IMR-90 (cell line): ENCODE measurements at regions not wholly inside any gene's neighbourhood (a gene's known extent, or its start where the extent isn't known, plus 50 kb on each side); places are given as distances from the start of the nearest gene placed in this dataset.

Experiments used
- ATAC-seq: fragments of 200-7000 bp; cut with Tn5 transposase; 2 replicates; pipeline ENCODE4 v1.9.1; 2020; ENCODE audit warnings: low read depth, mild to moderate bottlenecking, moderate library complexity
- BruUV-seq: library from RNA; stranded (reverse); fragments of 400-500 nt; replicated peaks from 2 replicates; lab custom pipeline; 2021; lab: Mats Ljungman, UMichigan
- CTCF ChIA-PET: fragments of 300-600 bp; formaldehyde crosslinking; extraction: SDS; loops from one replicate; lab custom pipeline; 2021; ENCODE audit warnings: antibody characterized with exemption; lab: Yijun Ruan, JAX
- POLR2A ChIA-PET: fragments of 300-600 bp; sonication (Branson Sonifier 250); formaldehyde crosslinking; loops from one replicate; lab custom pipeline; 2022; ENCODE audit warnings: antibody characterized with exemption; ENCODE audit not compliant: unreplicated experiment; lab: Charles Lee
- DNase-seq: peaks from one replicate; pipeline ENCODE4 v3.0.0; 2013
- H2AFZ ChIP-seq: replicated peaks from 2 replicates; pipeline ENCODE3; 2013; ENCODE audit warnings: low read length, mild to moderate bottlenecking; ENCODE audit not compliant: poor library complexity
- H2AK5ac ChIP-seq: 2 replicates; pipeline ENCODE4 v1.6.1; 2013; ENCODE audit warnings: low read depth, low read length, inconsistent platforms
- H2AK9ac ChIP-seq: replicated peaks from 2 replicates; pipeline ENCODE3; 2013; ENCODE audit warnings: mild to moderate bottlenecking, low read depth, low read length, moderate library complexity; ENCODE audit not compliant: poor library complexity
- H2BK120ac ChIP-seq: 2 replicates; pipeline ENCODE4 v1.6.1; 2013; ENCODE audit warnings: low read depth, low read length, inconsistent platforms
- H2BK15ac ChIP-seq: 3 replicates; pipeline ENCODE4 v1.6.1; 2013; ENCODE audit warnings: low read depth, low read length, inconsistent platforms
- H2BK20ac ChIP-seq: 2 replicates; pipeline ENCODE4 v1.6.1; 2013; ENCODE audit warnings: low read depth, mild to moderate bottlenecking, inconsistent platforms, low read length, moderate library complexity
- H2BK5ac ChIP-seq: 2 replicates; pipeline ENCODE4 v1.6.1; 2013; ENCODE audit warnings: mild to moderate bottlenecking, low read depth, low read length, inconsistent platforms; ENCODE audit not compliant: poor library complexity, severe bottlenecking
- H3K14ac ChIP-seq: replicated peaks from 2 replicates; pipeline ENCODE4 v1.6.1; 2013; ENCODE audit warnings: low read depth, low read length, inconsistent platforms
- H3K18ac ChIP-seq: 2 replicates; pipeline ENCODE4 v1.6.1; 2013; ENCODE audit warnings: low read depth, low read length, control low read depth
- H3K23ac ChIP-seq: 2 replicates; pipeline ENCODE4 v1.6.1; 2013; ENCODE audit warnings: low read depth, low read length, inconsistent platforms
- H3K27ac ChIP-seq: 2 replicates; pipeline ENCODE4 v1.5.1; 2013; ENCODE audit warnings: mild to moderate bottlenecking, control low read depth, low read length; ENCODE audit not compliant: insufficient read depth
- H3K27me3 ChIP-seq: 2 replicates; pipeline ENCODE4 v1.6.1; 2013; ENCODE audit warnings: low read length; ENCODE audit not compliant: control insufficient read depth, insufficient read depth
- H3K36me3 ChIP-seq: 2 replicates; pipeline ENCODE4 v1.6.1; 2013; ENCODE audit warnings: low read length, mixed read lengths; ENCODE audit not compliant: control insufficient read depth, insufficient read depth
- H3K4ac ChIP-seq: 2 replicates; pipeline ENCODE4 v1.6.1; 2013; ENCODE audit warnings: low read depth, low read length, inconsistent platforms
- H3K4me1 ChIP-seq: 2 replicates; pipeline ENCODE4 v1.6.1; 2013; ENCODE audit warnings: low read length, mixed read lengths; ENCODE audit not compliant: control insufficient read depth, insufficient read depth
- H3K4me2 ChIP-seq: 2 replicates; pipeline ENCODE4 v1.6.1; 2013; ENCODE audit warnings: low read depth, mild to moderate bottlenecking, control low read depth, low read length, moderate library complexity
- H3K4me3 ChIP-seq: 2 replicates; pipeline ENCODE4 v1.5.1; 2013; ENCODE audit warnings: low read depth, mild to moderate bottlenecking, control low read depth, low read length, moderate library complexity; ENCODE audit not compliant: insufficient read depth
- H3K56ac ChIP-seq: 2 replicates; pipeline ENCODE4 v1.6.1; 2013; ENCODE audit warnings: low read length, inconsistent platforms; ENCODE audit not compliant: insufficient read depth; ENCODE audit errors: extremely low read depth
- H3K79me1 ChIP-seq, 2 experiments: 2 replicates each; pipeline ENCODE4 v1.6.1; 2013; ENCODE audit warnings: low read length in 2 of 2, inconsistent platforms in 1 of 2, low read depth in 1 of 2
- H3K9ac ChIP-seq: 2 replicates; pipeline ENCODE4 v1.6.1; 2013; ENCODE audit warnings: low read depth, low read length, control low read depth
- H3K9me1 ChIP-seq: 2 replicates; pipeline ENCODE4 v1.6.1; 2013; ENCODE audit warnings: low read length, inconsistent platforms; ENCODE audit not compliant: insufficient read depth
- H3K9me3 ChIP-seq: 2 replicates; pipeline ENCODE4 v1.6.1; 2013; ENCODE audit warnings: low read length; ENCODE audit not compliant: control insufficient read depth, insufficient read depth
- H4K20me1 ChIP-seq: 2 replicates; pipeline ENCODE4 v1.6.1; 2013; ENCODE audit warnings: low read length, inconsistent platforms; ENCODE audit not compliant: insufficient read depth
- H4K5ac ChIP-seq: 2 replicates; pipeline ENCODE4 v1.6.1; 2013; ENCODE audit warnings: mild to moderate bottlenecking, low read depth, low read length, control low read depth
- H4K8ac ChIP-seq, 2 experiments: 2 replicates each; pipeline ENCODE4 v1.6.1; 2013; ENCODE audit warnings: low read depth in 2 of 2, low read length in 2 of 2, control low read depth in 1 of 2, inconsistent platforms in 1 of 2
- H4K91ac ChIP-seq: 2 replicates; pipeline ENCODE4 v1.6.1; 2013; ENCODE audit warnings: low read depth, low read length, inconsistent platforms; ENCODE audit not compliant: insufficient read depth
- BHLHE40 ChIP-seq: fragments of 150-350 bp; IDR thresholded peaks from 2 replicates; pipeline ENCODE4 v1.6.1; 2016; ENCODE audit warnings: mild to moderate bottlenecking, low read depth, low read length
- CEBPB ChIP-seq: IDR thresholded peaks from 2 replicates; pipeline ENCODE4 v1.6.1; 2012; ENCODE audit warnings: low read depth, low read length, improper control_type of control experiment
- CHD1 ChIP-seq: IDR thresholded peaks from 2 replicates; pipeline ENCODE4 v1.6.1; 2012; ENCODE audit warnings: low read depth, low read length, improper control_type of control experiment
- FOS ChIP-seq: fragments of 150-350 bp; IDR thresholded peaks from 2 replicates; pipeline ENCODE4 v1.6.1; 2016; ENCODE audit warnings: low read depth, low read length
- MAFK ChIP-seq: IDR thresholded peaks from 2 replicates; pipeline ENCODE4 v1.6.1; 2012; ENCODE audit warnings: low read depth, low read length, improper control_type of control experiment
- MAZ ChIP-seq: IDR thresholded peaks from 2 replicates; pipeline ENCODE4 v1.6.1; 2012; ENCODE audit warnings: low read depth, mild to moderate bottlenecking, low read length, improper control_type of control experiment, moderate library complexity, borderline replicate concordance
- MXI1 ChIP-seq: IDR thresholded peaks from 2 replicates; pipeline ENCODE4 v1.6.1; 2012; ENCODE audit warnings: low read depth, mild to moderate bottlenecking, low read length, moderate library complexity, borderline replicate concordance
- NFE2L2 ChIP-seq: fragments of 150-350 bp; IDR thresholded peaks from 2 replicates; pipeline ENCODE4 v1.6.1; 2016; ENCODE audit warnings: low read depth, mild to moderate bottlenecking, low read length
- POLR2A ChIP-seq: IDR thresholded peaks from 2 replicates; pipeline ENCODE4 v1.6.1; 2012; ENCODE audit warnings: mild to moderate bottlenecking, low read depth, low read length
- RAD21 ChIP-seq: IDR thresholded peaks from 2 replicates; pipeline ENCODE4 v1.6.1; 2012; ENCODE audit warnings: low read length, improper control_type of control experiment
- RCOR1 ChIP-seq: IDR thresholded peaks from 2 replicates; pipeline ENCODE4 v1.6.1; 2012; ENCODE audit warnings: mild to moderate bottlenecking, low read length, improper control_type of control experiment; ENCODE audit not compliant: insufficient replicate concordance
- RFX5 ChIP-seq: IDR thresholded peaks from 2 replicates; pipeline ENCODE4 v1.8.0; 2012; ENCODE audit warnings: low read depth, mild to moderate bottlenecking, low read length, moderate library complexity
- SMC3 ChIP-seq: fragments of 150-350 bp; IDR thresholded peaks from 2 replicates; pipeline ENCODE4 v1.6.1; 2016; ENCODE audit warnings: low read depth, mild to moderate bottlenecking, antibody characterized with exemption, low read length, moderate library complexity
- WGBS, 2 experiments: methylation state at CpG; one replicate each; pipeline versions ENCODE4 v1.1.5 to v1.1.7; 2013; ENCODE audit warnings: missing lambda C conversion rate in 2 of 2; ENCODE audit not compliant: insufficient read length in 1 of 2; ENCODE audit errors: extremely low coverage in 2 of 2; 5-methylcytosine and 5-hydroxymethylcytosine counted together
- dilution Hi-C: fragments of 300-500 bp; cut with HindIII; formaldehyde crosslinking; loops from one replicate; pipeline ENCODE4 v1.14.3; 2018; ENCODE audit warnings: low sequenced_read_pairs; ENCODE audit not compliant: unreplicated experiment
- in situ Hi-C: fragments of 300-500 bp; cut with MboI; formaldehyde crosslinking; loops from 3 replicates; pipeline ENCODE4 v1.14.3; 2019; ENCODE audit warnings: low sequenced_read_pairs, inconsistent platforms, mixed read lengths
- intact Hi-C: fragments of 100-400 bp; cut with micrococcal nuclease; formaldehyde crosslinking; loops from 2 replicates; pipeline ENCODE4 v1.10.0; 2022
- TF ChIP-seq, protein P1 (sequence below): conservative IDR thresholded peaks from 2 replicates; pipeline ENCODE4 v1.5.1; 2012; ENCODE audit warnings: mild to moderate bottlenecking, low read depth, low read length, improper control_type of control experiment
- TF ChIP-seq, protein P2 (sequence below): fragments of 150-350 bp; IDR thresholded peaks from 2 replicates; pipeline ENCODE4 v1.6.1; 2016; ENCODE audit warnings: low read depth, mild to moderate bottlenecking, low read length, moderate library complexity, borderline replicate concordance
- TF ChIP-seq, protein P3 (sequence below): fragments of 150-350 bp; IDR thresholded peaks from 2 replicates; pipeline ENCODE4 v1.6.1; 2017; ENCODE audit warnings: mild to moderate bottlenecking, antibody characterized with exemption, low read length, low read depth

DNA sequence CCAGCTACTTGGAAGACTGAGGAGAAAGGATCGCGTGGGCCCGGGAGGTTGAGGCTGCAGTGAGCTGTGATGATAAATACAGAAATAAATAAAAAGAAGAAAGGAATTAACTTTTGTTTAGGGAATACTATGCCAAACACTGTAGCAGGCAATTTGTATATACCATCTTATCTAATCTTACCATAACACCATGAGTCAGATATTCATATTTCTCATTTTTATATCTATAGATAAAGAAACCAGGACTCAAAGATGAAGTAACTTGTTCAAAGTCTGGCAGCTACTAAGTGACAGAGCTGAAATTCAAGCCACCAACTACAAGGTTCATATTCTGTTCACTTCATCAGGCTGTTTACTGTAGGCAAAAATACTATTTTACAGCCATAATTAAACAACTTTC lies 119.2 kb upstream of the SLC39A10 start:
- peak overlapping the region; percentile 36; the same call in 1 of the 2 replicates for H4K5ac ChIP-seq
- H3K9me1 ChIP-seq: peaks cover 10% of the 10 kb centered on the region; the same call in 1 of the 2 replicates
- no CpG with 5 or more reads among the region's 3 CpGs for WGBS, 2 experiments
- H3K27ac ChIP-seq: no peak overlapping the region; the same call in 1 of the 2 replicates
- no peak; the same call in 1 of the 2 replicates for ATAC-seq
- H3K4ac ChIP-seq: peak overlapping the region; percentile 32; the same call in 1 of the 2 replicates
- no peak overlapping the region for H3K14ac ChIP-seq
- H2BK5ac ChIP-seq: no peak overlapping the region
- no peak overlapping the region for H4K91ac ChIP-seq
- dilution Hi-C loops (no loop called here), in situ Hi-C loops (loop anchor here (10.0 kb wide), 1 partner anchor 117 kb away; the partner anchor contains the start of gene SLC39A10), intact Hi-C loops (loop anchor here (10.0 kb wide), 1 partner anchor 397 kb away; no protein-coding TSS in a partner anchor)
- CTCF ChIA-PET: no interaction called here
- no peaks in the 10 kb centered on the region for H3K27me3 ChIP-seq
- H3K23ac ChIP-seq: no peak overlapping the region
- H3K79me1 ChIP-seq: peaks cover 8 to 15% of the 10 kb centered on the region in 2 experiments; a peak in 3 of 4 replicates
- no peak overlapping the region for H3K56ac ChIP-seq
- H2AK5ac ChIP-seq: no peak overlapping the region
- no peak overlapping the region; the same call in 1 of the 2 replicates for H3K4me2 ChIP-seq
- no peak overlapping the region for H2AK9ac ChIP-seq
- no peak overlapping the region for H3K9ac ChIP-seq
- H2BK120ac ChIP-seq: peak overlapping the region; percentile 42
- no peaks in the 10 kb centered on the region for H3K9me3 ChIP-seq
- H4K20me1 ChIP-seq: no peaks in the 10 kb centered on the region
- no peak overlapping the region for H3K18ac ChIP-seq
- no peak overlapping the region for H2BK15ac ChIP-seq
- peaks cover 9% of the 10 kb centered on the region for H3K4me1 ChIP-seq
- H2BK20ac ChIP-seq: 0 out of 2 replicates have a peak overlapping the region, but pooled peaks have one; percentile 67
- H3K4me3 ChIP-seq: no peak overlapping the region
- H2AFZ ChIP-seq: no peak overlapping the region
- H4K8ac ChIP-seq: no peak overlapping the region
- BruUV-seq: no TSS peak
- no peak for TF ChIP-seq MAFK
- no peak for TF ChIP-seq CHD1
- TF ChIP-seq, protein P1, sequence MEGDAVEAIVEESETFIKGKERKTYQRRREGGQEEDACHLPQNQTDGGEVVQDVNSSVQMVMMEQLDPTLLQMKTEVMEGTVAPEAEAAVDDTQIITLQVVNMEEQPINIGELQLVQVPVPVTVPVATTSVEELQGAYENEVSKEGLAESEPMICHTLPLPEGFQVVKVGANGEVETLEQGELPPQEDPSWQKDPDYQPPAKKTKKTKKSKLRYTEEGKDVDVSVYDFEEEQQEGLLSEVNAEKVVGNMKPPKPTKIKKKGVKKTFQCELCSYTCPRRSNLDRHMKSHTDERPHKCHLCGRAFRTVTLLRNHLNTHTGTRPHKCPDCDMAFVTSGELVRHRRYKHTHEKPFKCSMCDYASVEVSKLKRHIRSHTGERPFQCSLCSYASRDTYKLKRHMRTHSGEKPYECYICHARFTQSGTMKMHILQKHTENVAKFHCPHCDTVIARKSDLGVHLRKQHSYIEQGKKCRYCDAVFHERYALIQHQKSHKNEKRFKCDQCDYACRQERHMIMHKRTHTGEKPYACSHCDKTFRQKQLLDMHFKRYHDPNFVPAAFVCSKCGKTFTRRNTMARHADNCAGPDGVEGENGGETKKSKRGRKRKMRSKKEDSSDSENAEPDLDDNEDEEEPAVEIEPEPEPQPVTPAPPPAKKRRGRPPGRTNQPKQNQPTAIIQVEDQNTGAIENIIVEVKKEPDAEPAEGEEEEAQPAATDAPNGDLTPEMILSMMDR: no peak
- TF ChIP-seq NFE2L2: no peak
- no peak for TF ChIP-seq CEBPB
- TF ChIP-seq FOS: no peak
- no peak for TF ChIP-seq RFX5
- no peak for TF ChIP-seq RAD21
- TF ChIP-seq, protein P2, sequence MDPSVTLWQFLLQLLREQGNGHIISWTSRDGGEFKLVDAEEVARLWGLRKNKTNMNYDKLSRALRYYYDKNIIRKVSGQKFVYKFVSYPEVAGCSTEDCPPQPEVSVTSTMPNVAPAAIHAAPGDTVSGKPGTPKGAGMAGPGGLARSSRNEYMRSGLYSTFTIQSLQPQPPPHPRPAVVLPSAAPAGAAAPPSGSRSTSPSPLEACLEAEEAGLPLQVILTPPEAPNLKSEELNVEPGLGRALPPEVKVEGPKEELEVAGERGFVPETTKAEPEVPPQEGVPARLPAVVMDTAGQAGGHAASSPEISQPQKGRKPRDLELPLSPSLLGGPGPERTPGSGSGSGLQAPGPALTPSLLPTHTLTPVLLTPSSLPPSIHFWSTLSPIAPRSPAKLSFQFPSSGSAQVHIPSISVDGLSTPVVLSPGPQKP: no peak
- no peak for TF ChIP-seq POLR2A
- no peak for TF ChIP-seq SMC3
- TF ChIP-seq, protein P3, sequence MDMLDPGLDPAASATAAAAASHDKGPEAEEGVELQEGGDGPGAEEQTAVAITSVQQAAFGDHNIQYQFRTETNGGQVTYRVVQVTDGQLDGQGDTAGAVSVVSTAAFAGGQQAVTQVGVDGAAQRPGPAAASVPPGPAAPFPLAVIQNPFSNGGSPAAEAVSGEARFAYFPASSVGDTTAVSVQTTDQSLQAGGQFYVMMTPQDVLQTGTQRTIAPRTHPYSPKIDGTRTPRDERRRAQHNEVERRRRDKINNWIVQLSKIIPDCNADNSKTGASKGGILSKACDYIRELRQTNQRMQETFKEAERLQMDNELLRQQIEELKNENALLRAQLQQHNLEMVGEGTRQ: no peak
- TF ChIP-seq MAZ: no peak
- TF ChIP-seq BHLHE40: no peak
- no peak for TF ChIP-seq RCOR1
- no peak for TF ChIP-seq MXI1
- DNase-seq: no peak
- POLR2A ChIA-PET: no interaction called here
- no peaks in the 10 kb centered on the region for H3K36me3 ChIP-seq
